ENCODE measurements at regions not wholly inside any gene's neighbourhood (a gene's known extent, or its start where the extent isn't known, plus 50 kb on each side); places are given as distances from the start of the nearest gene placed in this dataset.

DNA sequence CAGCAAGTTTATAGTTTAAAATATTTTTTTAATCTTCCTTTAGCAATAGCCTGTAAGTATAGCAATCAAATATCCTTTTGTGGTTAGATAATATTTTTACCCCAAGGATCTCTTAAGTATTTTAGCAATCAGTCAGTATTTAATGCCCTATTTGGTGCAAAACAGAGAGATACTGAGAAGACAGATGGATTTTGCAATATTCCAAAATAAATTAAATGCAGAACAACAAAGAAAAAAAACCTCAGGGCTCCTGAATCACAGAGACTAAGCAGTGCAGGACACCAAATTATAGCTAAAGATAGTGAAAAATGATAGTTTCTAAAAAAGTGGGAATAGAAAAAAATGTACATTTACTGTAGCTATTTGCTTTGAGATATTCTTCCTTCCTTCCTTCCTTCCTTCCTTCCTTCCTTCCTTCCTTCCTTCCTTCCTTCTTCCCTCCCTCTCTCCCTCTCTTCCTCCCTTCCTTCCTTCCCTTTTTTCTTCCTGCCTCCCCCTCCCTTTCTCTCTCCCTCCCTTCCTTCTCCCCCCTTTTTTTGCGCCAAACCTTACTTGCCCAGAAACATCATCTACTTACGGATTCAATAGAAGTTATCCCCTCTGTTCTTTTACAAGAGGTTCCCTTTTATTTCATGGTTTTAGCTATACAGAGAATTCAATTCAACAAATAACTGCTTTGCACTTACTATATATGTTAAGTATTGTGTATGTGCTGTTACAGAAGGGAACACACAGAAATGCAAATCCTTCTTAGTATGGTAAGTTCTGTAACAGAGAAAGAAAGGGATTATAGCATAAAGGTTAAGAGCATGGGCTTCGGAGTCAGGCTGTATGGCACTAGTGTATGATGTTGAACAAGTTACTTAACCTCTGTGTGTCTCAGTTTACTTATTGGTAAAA, 219.0 kb downstream of the CPE start:
- TF ChIP-seq, protein P1, sequence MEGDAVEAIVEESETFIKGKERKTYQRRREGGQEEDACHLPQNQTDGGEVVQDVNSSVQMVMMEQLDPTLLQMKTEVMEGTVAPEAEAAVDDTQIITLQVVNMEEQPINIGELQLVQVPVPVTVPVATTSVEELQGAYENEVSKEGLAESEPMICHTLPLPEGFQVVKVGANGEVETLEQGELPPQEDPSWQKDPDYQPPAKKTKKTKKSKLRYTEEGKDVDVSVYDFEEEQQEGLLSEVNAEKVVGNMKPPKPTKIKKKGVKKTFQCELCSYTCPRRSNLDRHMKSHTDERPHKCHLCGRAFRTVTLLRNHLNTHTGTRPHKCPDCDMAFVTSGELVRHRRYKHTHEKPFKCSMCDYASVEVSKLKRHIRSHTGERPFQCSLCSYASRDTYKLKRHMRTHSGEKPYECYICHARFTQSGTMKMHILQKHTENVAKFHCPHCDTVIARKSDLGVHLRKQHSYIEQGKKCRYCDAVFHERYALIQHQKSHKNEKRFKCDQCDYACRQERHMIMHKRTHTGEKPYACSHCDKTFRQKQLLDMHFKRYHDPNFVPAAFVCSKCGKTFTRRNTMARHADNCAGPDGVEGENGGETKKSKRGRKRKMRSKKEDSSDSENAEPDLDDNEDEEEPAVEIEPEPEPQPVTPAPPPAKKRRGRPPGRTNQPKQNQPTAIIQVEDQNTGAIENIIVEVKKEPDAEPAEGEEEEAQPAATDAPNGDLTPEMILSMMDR (IDR thresholded peaks at IDR 0.05) = no peak
- no peak for TF ChIP-seq ZFX (IDR thresholded peaks at IDR 0.05; ENCODE audit: borderline replicate concordance)
